ENCODE measurements at regions not wholly inside any gene's neighbourhood (a gene's known extent, or its start where the extent isn't known, plus 50 kb on each side); places are given as distances from the start of the nearest gene placed in this dataset.

DNA sequence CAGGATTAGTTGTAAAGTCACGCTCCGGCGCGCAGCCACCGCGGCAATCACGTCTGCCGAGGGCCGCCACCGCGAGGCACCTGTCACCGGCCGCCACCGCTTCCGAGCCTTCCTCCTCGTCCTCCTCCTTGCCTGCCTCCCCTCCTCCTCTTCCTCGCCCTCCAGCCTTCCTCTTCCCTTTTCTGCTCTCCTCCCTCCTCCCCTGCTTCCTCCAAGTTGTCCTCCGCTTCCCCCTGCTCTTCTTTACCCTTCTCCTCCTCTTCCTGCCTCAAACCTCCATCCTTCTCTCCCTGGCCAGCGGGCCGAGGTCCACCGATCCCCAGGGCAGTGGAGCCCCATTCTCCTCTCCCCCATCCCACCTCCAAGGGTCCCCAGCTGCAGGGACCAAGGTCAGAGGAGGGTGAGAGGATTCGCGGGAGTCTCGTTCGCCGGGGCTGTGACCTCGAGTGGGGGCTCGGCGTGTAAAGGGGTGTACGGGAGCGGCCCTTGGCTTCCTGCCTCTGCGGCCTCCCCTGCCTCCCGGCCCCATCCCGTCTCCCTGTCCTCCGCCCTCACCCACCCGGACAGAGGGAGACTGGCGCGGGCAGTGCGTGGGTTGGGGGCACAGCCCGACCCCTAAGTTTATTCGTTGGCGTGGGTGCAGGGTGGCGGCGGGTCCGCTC lies 89.5 kb upstream of the PAX2 start:
- Histone ChIP-seq H3K27me3 (ENCODE audit: control insufficient read depth, insufficient read depth, low read length, poor library complexity, severe bottlenecking) (peaks cover 76% of the 10 kb centered on the region), H3K9ac (ENCODE audit: extremely low read depth, low read length, poor library complexity, severe bottlenecking) (no peak overlapping the region), H3K36me3 (ENCODE audit: control insufficient read depth, insufficient read depth, low read length) (no peaks in the 10 kb centered on the region), H3K27ac (ENCODE audit: low read depth, low read length) (no peak overlapping the region), H3K4me3 (ENCODE audit: low read length) (peak overlapping the region; percentile 80), H3K4me1 (ENCODE audit: control insufficient read depth, insufficient read depth, low read length) (no peaks in the 10 kb centered on the region), H3K9me3 (ENCODE audit: control insufficient read depth, low read length) (no peaks in the 10 kb centered on the region)
- no peak overlapping the region for H3K27ac Mint-ChIP-seq
- no peak for TF ChIP-seq CTCF (conservative IDR thresholded peaks at IDR 0.05)
- peak; percentile 68 for DNase-seq
- peaks cover 25% of the 10 kb centered on the region for H3K4me1 Mint-ChIP-seq
- peaks cover 85% of the 10 kb centered on the region for H3K27me3 Mint-ChIP-seq (ENCODE audit: insufficient read depth)
- 0 to 2% methylated on average over 10 to 38 of the region's 45 CpGs for WGBS, 2 experiments (ENCODE audit: insufficient coverage in 1 of 2, insufficient read length in 1 of 2)
- H3K9me3 Mint-ChIP-seq: peaks cover 2% of the 10 kb centered on the region
- peaks cover 2% of the 10 kb centered on the region for H3K36me3 Mint-ChIP-seq (ENCODE audit: low read depth)
- peak overlapping the region; percentile 58 for H3K4me3 Mint-ChIP-seq

DNA sequence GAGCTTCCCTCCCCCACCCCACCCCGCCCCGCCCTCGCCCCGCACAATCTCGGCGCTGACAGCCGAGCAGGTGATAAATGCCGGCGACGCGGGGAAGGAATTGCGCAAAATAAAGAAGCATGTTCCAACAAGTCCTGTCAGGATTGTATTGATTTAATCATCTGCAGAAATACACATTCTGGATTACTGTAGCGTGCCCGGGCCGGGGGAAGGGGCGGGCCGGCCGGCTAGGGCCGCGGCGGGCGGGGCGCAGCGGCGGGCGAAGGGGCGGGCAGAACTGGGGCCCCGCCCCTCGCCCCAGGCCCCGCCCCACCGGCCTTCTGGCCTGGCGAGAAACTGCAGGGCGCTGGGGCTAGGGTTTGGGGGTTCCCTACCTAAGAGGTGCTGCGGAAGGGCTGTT lies 88.9 kb upstream of the PAX2 start:
- Histone ChIP-seq H3K36me3 (ENCODE audit: control insufficient read depth, insufficient read depth, low read length) (no peaks in the 10 kb centered on the region), H3K4me3 (ENCODE audit: low read length) (no peak overlapping the region), H3K27ac (ENCODE audit: low read depth, low read length) (no peak overlapping the region), H3K4me1 (ENCODE audit: control insufficient read depth, insufficient read depth, low read length) (no peaks in the 10 kb centered on the region), H3K9me3 (ENCODE audit: control insufficient read depth, low read length) (no peaks in the 10 kb centered on the region), H3K9ac (ENCODE audit: extremely low read depth, low read length, poor library complexity, severe bottlenecking) (no peak overlapping the region), H3K27me3 (ENCODE audit: control insufficient read depth, insufficient read depth, low read length, poor library complexity, severe bottlenecking) (peaks cover 79% of the 10 kb centered on the region)
- H3K27ac Mint-ChIP-seq: no peak overlapping the region
- no peak for TF ChIP-seq CTCF (conservative IDR thresholded peaks at IDR 0.05)
- H3K36me3 Mint-ChIP-seq (ENCODE audit: low read depth): peaks cover 2% of the 10 kb centered on the region
- peak; percentile 79 for DNase-seq
- H3K27me3 Mint-ChIP-seq (ENCODE audit: insufficient read depth): peaks cover 90% of the 10 kb centered on the region
- no peak overlapping the region for H3K4me3 Mint-ChIP-seq
- H3K4me1 Mint-ChIP-seq: peaks cover 25% of the 10 kb centered on the region
- peaks cover 2% of the 10 kb centered on the region for H3K9me3 Mint-ChIP-seq
- WGBS, 2 experiments (ENCODE audit: insufficient coverage in 1 of 2, insufficient read length in 1 of 2): 0 to 1% methylated on average over 5 to 28 of the region's 34 CpGs

DNA sequence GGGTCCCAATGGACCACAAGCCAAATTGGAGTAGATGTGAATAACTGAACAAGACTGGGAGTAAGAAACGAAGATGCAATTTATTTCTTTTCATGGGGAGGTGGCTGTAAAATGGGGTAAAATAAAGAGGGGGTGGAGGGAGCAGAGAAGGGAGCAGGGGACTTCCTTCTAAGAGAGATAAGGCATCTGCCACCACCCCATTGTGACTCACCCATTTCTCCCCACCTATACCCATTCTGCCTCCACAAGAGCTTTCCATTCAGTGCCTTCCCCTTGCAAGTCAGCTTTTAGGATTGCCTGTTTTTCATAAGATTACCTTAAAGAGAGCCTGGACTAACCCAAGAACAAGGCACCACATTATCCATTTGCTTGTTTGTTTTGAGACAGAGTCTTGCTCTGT lies 87.1 kb upstream of the PAX2 start:
- no peak overlapping the region for H3K4me3 Mint-ChIP-seq
- TF ChIP-seq CTCF (conservative IDR thresholded peaks at IDR 0.05): no peak
- DNase-seq: no peak
- no peaks in the 10 kb centered on the region for H3K36me3 Mint-ChIP-seq (ENCODE audit: low read depth)
- Histone ChIP-seq H3K9ac (ENCODE audit: extremely low read depth, low read length, poor library complexity, severe bottlenecking) (no peak overlapping the region), H3K4me1 (ENCODE audit: control insufficient read depth, insufficient read depth, low read length) (no peaks in the 10 kb centered on the region), H3K36me3 (ENCODE audit: control insufficient read depth, insufficient read depth, low read length) (no peaks in the 10 kb centered on the region), H3K9me3 (ENCODE audit: control insufficient read depth, low read length) (no peaks in the 10 kb centered on the region), H3K27me3 (ENCODE audit: control insufficient read depth, insufficient read depth, low read length, poor library complexity, severe bottlenecking) (peaks cover 84% of the 10 kb centered on the region), H3K27ac (ENCODE audit: low read depth, low read length) (no peak overlapping the region), H3K4me3 (ENCODE audit: low read length) (no peak overlapping the region)
- H3K27me3 Mint-ChIP-seq (ENCODE audit: insufficient read depth): peaks cover 92% of the 10 kb centered on the region
- H3K27ac Mint-ChIP-seq: no peak overlapping the region
- peaks cover 19% of the 10 kb centered on the region for H3K4me1 Mint-ChIP-seq
- WGBS, 2 experiments (ENCODE audit: insufficient coverage in 1 of 2, insufficient read length in 1 of 2): 68 to 90% methylated on average over 1 of the region's 1 CpG
- no peaks in the 10 kb centered on the region for H3K9me3 Mint-ChIP-seq

Measured in endodermal cell (in vitro differentiated cells).